Gastrocnemius medialis (tissue), 4 donors: ENCODE measurements at regions not wholly inside any gene's neighbourhood (a gene's known extent, or its start where the extent isn't known, plus 50 kb on each side); places are given as distances from the start of the nearest gene placed in this dataset.

ENCODE experiments used
- ATAC-seq, 2 donors: fragments of 150-250 bp; one replicate each; pipeline ENCODE4 v1.9.1; 2016
- DNase-seq, 2 donors: peaks; one replicate each; pipeline ENCODE4 v3.0.0-alpha.2; 2019
- H3K27ac ChIP-seq, 4 donors: fragments of 200-600 bp; sonication (generic); 1 replicate in 1 of 4; 2 replicates in 3 of 4; pipeline ENCODE4 v1.5.1; 2016 to 2018; ENCODE audit warnings: mild to moderate bottlenecking in 2 of 4, moderate library complexity in 1 of 4
- H3K27me3 ChIP-seq, 3 donors: fragments of 200-600 bp; sonication (generic) in 2 of 3; 1 replicate in 1 of 3; 2 replicates in 2 of 3; pipeline versions ENCODE4 v1.5.1 to v1.6.0; 2016 to 2019; ENCODE audit warnings: mild to moderate bottlenecking in 1 of 3, moderate library complexity in 1 of 3
- H3K36me3 ChIP-seq, 2 donors: fragments of 200-600 bp; sonication (generic) in 1 of 2; one replicate each; pipeline ENCODE4 v1.5.1; 2017 to 2018
- H3K4me1 ChIP-seq, 2 donors: fragments of 200-600 bp; sonication (generic) in 1 of 2; one replicate each; pipeline ENCODE4 v1.5.1; 2016 to 2017; ENCODE audit warnings: mild to moderate bottlenecking in 2 of 2
- H3K4me3 ChIP-seq, 4 donors: fragments of 200-600 bp; sonication (generic) in 3 of 4; 1 replicate in 1 of 4; 2 replicates in 3 of 4; pipeline ENCODE4 v1.5.1; 2016 to 2019; ENCODE audit warnings: mild to moderate bottlenecking in 2 of 4
- H3K9me3 ChIP-seq, 3 donors: fragments of 200-600 bp; sonication (generic) in 2 of 3; 1 replicate in 1 of 3; 2 replicates in 2 of 3; pipeline ENCODE4 v1.5.1; 2016 to 2019
- POLR2A ChIP-seq, 2 donors: fragments of 450-650 bp; IDR thresholded peaks; one replicate each; pipeline ENCODE4 v1.6.1; 2017; ENCODE audit warnings: antibody characterized with exemption in 2 of 2, mild to moderate bottlenecking in 2 of 2, moderate library complexity in 2 of 2
- in situ Hi-C, 4 donors: fragments of 200-750 bp; cut with MboI; loops; one replicate each; pipeline versions ENCODE4 v1.15.0 to v1.8.0; 2017; ENCODE audit warnings: low sequenced_read_pairs in 4 of 4
- intact Hi-C: fragments of 100-400 bp; cut with DNase I; formaldehyde crosslinking; loops from one replicate; pipeline ENCODE4 v1.15.1; 2023; ENCODE audit warnings: low total_unique reads
- TF ChIP-seq, protein P1 (sequence below), 5 experiments: fragments of 450-650 bp in 3 of 5; fragments of 200-600 bp in 2 of 5; sonication (generic) in 2 of 5; IDR thresholded peaks in 4 of 5; conservative IDR thresholded peaks in 1 of 5; 1 replicate in 4 of 5; 2 replicates in 1 of 5; pipeline ENCODE4 v1.5.1; 2016 to 2019; ENCODE audit warnings: antibody characterized with exemption in 5 of 5, mild to moderate bottlenecking in 3 of 5, moderate library complexity in 3 of 5

DNA sequence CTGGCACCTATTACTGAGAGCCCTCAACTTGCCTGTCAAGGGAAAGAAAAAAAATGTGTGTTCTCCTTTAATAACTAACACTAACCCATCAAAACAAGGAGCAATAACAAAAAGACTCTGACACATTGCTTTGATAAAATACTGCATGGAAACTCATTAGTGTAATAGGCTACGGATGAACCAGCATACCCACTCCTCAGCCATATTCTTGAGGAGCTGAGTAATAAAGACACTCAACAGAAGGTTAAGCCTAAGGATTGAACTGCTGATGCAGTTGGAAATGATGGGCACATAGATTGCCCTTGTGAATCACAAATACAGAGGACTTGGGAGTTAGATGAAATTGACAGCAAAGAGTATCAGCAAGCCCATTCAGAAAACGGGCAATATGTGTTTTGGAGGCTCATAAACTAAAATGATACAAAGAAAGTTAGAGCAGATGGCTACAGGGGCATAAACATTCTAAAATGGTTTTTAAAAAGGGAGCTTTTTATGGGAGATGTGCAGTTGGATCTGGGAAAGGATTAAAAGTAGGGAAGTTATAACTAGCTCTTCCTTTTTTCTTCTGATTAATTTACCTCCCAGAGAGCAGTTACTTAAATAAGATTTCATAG lies 447.6 kb upstream of the IL12A start:
- no peaks in the 10 kb centered on the region for H3K4me1 ChIP-seq
- H3K36me3 ChIP-seq: no peaks in the 10 kb centered on the region
- no peak for DNase-seq
- in situ Hi-C loops (no loop called here), intact Hi-C loops (no loop called here)
- H3K27me3 ChIP-seq: no peaks in the 10 kb centered on the region
- no peak overlapping the region for H3K4me3 ChIP-seq
- no peak for TF ChIP-seq POLR2A (IDR thresholded peaks at IDR 0.05)
- TF ChIP-seq, protein P1, sequence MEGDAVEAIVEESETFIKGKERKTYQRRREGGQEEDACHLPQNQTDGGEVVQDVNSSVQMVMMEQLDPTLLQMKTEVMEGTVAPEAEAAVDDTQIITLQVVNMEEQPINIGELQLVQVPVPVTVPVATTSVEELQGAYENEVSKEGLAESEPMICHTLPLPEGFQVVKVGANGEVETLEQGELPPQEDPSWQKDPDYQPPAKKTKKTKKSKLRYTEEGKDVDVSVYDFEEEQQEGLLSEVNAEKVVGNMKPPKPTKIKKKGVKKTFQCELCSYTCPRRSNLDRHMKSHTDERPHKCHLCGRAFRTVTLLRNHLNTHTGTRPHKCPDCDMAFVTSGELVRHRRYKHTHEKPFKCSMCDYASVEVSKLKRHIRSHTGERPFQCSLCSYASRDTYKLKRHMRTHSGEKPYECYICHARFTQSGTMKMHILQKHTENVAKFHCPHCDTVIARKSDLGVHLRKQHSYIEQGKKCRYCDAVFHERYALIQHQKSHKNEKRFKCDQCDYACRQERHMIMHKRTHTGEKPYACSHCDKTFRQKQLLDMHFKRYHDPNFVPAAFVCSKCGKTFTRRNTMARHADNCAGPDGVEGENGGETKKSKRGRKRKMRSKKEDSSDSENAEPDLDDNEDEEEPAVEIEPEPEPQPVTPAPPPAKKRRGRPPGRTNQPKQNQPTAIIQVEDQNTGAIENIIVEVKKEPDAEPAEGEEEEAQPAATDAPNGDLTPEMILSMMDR (IDR thresholded peaks at IDR 0.05 in 4 of 5, conservative IDR thresholded peaks at IDR 0.05 in 1 of 5): no peak
- no peaks in the 10 kb centered on the region for H3K9me3 ChIP-seq
- no peak overlapping the region for H3K27ac ChIP-seq
- no peak for ATAC-seq

DNA sequence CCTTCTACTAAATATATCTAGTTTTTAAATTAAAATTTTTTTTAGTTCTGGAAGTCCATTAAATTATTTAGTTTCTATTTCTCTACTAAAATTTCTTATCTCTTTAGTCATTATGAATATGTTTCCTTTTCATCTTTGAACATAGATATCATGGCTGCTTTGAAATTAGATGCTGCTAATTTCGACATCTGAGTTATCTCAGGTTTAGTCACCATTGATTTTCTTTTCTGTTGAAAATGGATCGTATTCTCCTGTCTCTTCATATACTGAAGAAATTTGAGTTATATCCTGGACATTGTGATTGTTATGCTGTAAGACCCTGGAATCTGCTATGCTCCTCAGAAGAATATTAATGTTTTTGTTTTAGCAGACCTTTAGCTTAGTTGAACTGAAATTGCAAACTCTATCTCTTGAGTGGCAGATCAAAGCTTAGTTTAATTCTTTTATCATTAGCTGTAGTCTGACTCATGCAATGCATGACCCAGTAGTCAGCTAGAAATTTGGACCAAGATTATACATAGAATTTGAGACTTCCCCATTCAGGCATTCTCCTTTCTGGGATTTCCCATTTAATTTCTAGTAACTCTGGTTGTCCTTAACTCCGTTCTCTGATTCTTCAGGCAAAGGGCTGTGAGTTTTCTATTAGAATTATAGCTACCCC lies 439.8 kb upstream of the IL12A start:
- in situ Hi-C loops: no loop called here
- TF ChIP-seq, protein P1 (IDR thresholded peaks at IDR 0.05 in 4 of 5, conservative IDR thresholded peaks at IDR 0.05 in 1 of 5): no peak
- TF ChIP-seq POLR2A (IDR thresholded peaks at IDR 0.05): no peak
- Histone ChIP-seq H3K9me3 (no peaks in the 10 kb centered on the region), H3K4me3 (no peak overlapping the region), H3K27me3 (no peaks in the 10 kb centered on the region), H3K4me1 (no peaks in the 10 kb centered on the region), H3K27ac (no peak overlapping the region), H3K36me3 (no peaks in the 10 kb centered on the region)
- intact Hi-C loops: no loop called here
- DNase-seq: no peak
- ATAC-seq: no peak

DNA sequence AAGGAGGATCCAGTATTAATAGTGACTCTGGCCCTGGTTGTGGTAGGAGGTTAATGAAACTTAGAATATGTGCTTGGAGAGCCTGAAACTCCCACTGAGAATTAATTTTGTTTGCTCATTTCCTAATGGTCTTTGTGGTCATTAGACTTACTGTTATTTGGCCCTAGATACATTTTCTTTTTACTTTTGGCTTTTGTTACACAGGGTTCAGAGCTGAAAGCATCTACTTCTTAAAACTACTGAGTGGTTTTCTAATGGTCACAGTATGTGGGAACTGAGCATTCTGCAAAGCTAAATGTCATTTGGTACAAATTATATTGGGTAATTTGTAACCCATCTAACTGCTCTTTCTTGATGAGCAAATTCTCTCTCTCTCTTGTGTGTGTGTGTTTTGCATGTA lies 433.4 kb upstream of the IL12A start:
- H3K4me3 ChIP-seq: no peak overlapping the region
- no peak overlapping the region for H3K27ac ChIP-seq
- in situ Hi-C loops: no loop called here
- intact Hi-C loops: no loop called here
- ATAC-seq: no peak
- H3K27me3 ChIP-seq: no peaks in the 10 kb centered on the region
- H3K4me1 ChIP-seq: no peaks in the 10 kb centered on the region
- TF ChIP-seq POLR2A (IDR thresholded peaks at IDR 0.05): no peak
- TF ChIP-seq, protein P1 (IDR thresholded peaks at IDR 0.05 in 4 of 5, conservative IDR thresholded peaks at IDR 0.05 in 1 of 5): no peak
- H3K9me3 ChIP-seq: no peaks in the 10 kb centered on the region
- H3K36me3 ChIP-seq: no peaks in the 10 kb centered on the region
- no peak for DNase-seq

DNA sequence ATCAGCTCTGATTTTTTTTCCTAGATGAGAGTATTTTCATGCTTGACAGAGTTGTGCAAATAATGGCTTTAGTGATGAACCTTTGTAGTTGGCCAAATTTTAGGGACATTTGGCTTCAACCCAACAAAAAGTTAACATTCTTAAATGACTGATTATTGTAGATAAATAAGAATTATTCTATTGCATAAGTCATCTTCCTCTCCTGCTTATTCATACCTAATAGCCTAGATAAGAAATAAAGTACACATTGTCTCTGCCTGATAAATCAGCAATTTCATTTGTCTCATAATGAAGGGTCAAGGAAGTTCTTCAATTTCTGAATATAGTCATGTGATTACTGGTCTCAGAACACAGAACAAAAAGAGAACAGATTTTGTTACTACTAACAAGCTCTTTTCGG lies 428.9 kb upstream of the IL12A start:
- H3K27ac ChIP-seq: no peak overlapping the region
- no peak overlapping the region for H3K4me3 ChIP-seq
- DNase-seq (no peak), ATAC-seq (no peak)
- no peaks in the 10 kb centered on the region for H3K9me3 ChIP-seq
- TF ChIP-seq, protein P1 (IDR thresholded peaks at IDR 0.05 in 4 of 5, conservative IDR thresholded peaks at IDR 0.05 in 1 of 5): no peak
- TF ChIP-seq POLR2A (IDR thresholded peaks at IDR 0.05): no peak
- intact Hi-C loops (no loop called here), in situ Hi-C loops (no loop called here)
- no peaks in the 10 kb centered on the region for H3K36me3 ChIP-seq
- no peaks in the 10 kb centered on the region for H3K4me1 ChIP-seq
- no peaks in the 10 kb centered on the region for H3K27me3 ChIP-seq
